ENCODE measurements at regions not wholly inside any gene's neighbourhood (a gene's known extent, or its start where the extent isn't known, plus 50 kb on each side); places are given as distances from the start of the nearest gene placed in this dataset.
A peak's percentile ranks its signal among the peaks of the same experiment; 100 is the strongest.

DNA sequence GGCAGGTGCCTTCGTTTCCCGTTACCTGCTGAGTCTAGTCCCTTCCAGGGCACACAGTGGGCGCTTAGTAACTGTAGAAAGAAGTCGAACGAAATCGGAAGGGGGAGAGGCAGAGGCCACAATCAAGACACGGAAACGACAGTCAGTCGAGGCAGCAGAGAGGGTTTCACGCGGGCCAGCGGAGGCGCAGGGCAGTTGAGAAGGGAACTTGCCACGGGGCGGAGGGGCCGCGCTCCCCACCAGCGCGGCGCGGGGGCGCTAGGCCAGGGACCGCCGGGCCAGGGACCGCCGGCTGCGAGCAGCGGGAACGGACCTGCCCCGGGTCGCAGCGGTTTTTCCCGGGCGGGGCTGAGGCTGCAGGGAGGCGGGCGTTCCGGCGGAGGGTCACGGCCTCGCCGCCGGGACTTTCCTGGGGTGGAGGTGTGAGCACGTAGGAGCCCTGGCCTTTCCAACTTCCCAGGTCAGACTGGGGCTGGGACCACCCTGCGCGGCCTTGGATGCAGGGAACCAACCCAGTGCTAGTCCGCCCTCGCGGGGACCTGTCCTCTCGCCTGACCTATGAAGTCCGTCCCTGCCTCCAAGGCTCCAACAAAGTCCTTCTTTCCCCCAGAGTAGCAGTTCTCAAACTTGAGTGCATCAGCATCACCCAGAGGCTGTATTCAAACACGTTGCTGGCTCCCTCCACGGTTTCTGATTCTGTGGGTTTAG, 150.1 kb upstream of the FGGY start:
- DNase-seq (ENCODE audit: low read depth), result peak; percentile 67

- no peak for DNase-seq (ENCODE audit: low read depth)
Observed at GRCh38 chr1:59149435-59149834, 147.5 kb upstream of the FGGY start.

GRCh38 chr1:59150577-59151386, 146.1 kb upstream of the FGGY start:
- DNase-seq (ENCODE audit: low read depth), result peak; percentile 100

DNA sequence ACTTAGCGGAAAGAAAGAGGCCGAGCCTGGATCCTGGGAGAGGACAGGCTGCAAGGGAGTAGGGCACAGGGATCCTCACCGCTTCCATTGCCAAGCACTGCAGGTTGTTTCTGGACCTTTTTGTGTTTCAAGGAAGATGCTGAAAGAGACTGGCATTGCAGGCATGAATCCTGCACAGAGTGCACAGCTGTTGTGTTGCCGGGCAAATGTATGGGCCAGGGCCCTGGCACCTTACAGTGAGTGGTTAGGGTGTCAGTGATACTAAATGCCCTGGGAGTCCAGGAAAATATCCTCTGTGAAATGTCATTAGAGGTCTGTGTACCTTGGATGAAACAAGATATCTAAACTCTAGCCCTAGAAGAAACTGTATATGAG, 145.5 kb upstream of the FGGY start:
- DNase-seq (ENCODE audit: low read depth), result no peak

DNA sequence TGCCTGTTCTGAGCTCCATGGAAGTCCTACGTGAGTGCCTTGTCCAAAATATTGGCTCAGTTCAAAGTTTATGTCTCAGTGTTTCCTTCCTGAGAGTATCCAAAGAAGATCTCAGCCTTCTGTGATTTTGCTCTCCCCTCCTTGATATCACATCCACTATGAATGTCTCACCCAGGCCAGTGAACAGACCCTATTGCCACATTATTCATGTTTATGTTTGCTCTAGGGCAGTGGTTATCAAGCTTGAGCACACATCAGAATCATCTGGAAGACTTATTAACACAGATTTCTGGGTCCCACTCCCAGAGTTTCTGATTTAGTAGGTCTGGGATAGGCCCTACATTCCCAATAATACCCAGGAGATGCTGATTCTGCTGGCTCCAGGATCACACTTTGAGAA, 145.0 kb upstream of the FGGY start:
- DNase-seq (ENCODE audit: low read depth), result peak; percentile 53

DNA sequence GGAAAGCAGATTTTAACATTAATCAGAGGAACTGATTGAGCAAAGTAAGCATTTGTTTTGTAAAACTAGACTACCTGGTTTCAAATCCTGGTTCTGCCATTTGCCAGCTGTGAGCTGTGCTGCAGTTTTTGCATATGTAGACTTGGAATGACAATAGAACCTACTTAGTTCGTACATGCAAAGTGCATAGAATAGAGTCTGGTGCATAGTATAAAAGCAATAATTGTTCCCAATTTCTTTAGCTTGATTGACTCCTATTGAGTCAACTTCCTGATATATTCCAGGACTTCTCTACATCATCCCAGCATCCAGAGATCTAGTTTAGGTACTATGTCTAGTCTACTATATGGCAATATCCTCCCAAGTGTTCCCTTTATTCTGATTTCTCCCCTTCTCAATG, 144.4 kb upstream of the FGGY start:
- no peak for DNase-seq (ENCODE audit: low read depth)

GRCh38 chr1:59154401-59154800, 142.5 kb upstream of the FGGY start:
- no peak for DNase-seq (ENCODE audit: low read depth)

- DNase-seq (ENCODE audit: low read depth), result no peak
Observed at GRCh38 chr1:59155351-59155750, 141.5 kb upstream of the FGGY start.

DNA sequence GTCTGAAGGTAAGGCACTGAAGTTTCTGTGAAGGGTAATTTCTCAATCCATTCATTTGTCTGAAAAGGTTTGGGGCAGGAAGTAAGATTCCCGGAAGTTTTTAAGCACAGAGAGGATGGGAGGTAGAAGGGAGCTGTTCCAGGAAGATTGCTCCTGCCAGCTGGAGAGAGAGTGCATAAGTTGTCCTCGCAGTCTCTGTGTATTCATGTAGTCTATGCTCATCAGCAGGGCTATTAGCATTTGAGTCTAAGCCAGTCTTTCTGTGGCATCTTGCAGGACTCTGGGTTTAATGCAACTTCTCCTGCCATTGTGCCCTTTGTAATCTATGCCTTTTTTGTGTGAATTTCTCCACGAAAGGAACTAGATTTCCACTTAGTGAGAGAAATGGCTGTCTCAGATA, 140.8 kb upstream of the FGGY start:
- no peak for DNase-seq (ENCODE audit: low read depth)

DNA sequence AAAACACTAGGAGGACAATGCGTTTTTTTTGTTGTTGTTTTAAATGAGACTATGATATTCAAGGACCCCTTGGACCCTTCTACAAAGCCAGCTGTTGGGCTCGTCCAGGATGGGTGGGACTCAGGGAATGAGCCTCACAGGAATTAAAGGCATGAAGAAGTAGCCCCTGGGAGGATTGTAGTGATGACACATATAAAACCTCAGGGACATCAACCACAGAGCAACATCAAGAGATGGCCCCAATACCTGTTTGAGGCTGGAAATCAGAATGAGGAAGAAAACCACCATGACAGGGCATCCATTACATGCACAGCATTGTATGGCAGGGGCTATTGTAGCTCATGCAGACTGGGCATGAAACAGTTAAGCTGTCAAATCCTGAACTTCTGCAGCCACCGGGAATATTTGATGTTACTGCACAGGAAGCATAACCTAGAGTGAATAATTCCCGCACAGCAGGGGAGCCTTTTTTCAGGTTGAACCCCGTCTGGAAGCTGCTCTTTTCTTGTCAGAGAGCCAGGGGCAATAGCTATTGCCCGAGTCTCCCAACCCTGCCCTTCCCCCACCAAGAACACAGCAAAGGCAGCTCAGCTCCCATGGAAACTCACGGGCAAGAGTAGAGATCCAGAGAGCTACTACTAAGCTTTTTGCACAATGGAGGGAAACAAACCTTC, 140.2 kb upstream of the FGGY start:
- peak; percentile 72 for DNase-seq (ENCODE audit: low read depth)

DNA sequence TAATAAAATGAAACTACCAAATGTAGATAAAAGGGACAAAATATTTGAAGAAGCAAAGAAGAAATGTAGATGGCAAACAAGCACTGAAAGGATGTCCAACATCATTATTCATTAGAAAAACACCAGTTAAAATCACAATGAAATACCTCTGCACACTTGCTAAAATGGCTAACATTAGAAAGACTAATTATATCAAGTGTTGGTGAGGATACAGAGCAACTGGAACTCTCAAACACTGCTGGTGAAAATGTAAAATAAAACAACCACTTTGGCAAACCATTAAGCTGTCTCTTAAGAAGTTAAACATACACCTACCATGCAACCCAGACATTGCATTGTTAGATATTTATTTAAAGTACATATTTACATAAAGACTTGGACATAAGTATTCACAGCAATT, 138.6 kb upstream of the FGGY start:
- no peak for DNase-seq (ENCODE audit: low read depth)

DNA sequence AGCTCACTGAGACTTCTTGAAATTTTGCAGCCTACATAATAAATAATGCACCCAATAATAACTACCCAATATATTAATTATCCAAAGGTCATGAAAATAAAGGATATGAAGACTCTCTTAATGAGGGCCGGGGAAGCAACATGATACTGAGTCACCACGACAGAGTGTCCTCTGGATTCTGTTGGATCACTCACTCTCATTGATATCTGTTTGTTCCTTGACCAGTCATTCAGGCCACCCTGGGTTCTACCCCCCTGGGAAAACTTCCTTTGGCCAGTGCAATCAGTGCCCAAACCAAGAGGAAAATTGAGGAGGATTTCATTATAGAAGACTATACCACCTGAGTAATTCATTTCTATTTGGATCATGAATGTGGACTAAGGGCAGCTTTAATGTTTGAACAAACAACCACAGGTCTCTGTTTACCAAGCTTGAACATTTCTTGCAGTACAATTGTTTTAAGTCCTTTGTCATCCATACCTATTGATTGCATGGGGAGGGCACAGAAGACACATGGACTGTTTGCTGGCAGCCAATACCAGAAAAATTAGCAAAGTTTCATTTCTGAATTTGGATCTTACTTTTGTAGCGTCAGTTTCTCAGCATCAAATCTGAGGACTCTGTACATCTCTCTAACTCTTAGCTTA, 137.2 kb upstream of the FGGY start:
- no peak for DNase-seq (ENCODE audit: low read depth)

DNA sequence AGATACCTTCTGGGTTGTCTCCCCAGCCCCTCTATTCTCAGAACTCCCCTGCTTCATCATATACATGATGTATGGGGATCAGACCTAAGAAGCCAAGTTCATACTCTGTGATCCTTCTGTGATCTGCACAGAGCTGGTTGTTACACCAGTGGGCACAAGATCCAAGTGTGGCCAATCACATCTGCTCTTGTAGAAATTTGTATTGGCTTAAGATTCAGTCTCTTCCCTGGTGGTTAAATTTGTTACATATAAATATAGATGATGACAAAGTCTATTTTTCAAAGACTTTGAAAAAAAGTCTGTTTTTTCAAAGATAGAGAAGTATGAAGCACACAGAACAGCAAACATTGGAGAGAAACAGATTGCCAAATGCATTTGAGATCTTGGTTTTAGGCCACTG, 135.8 kb upstream of the FGGY start:
- no peak for DNase-seq (ENCODE audit: low read depth)

GRCh38 chr1:59162665-59163064, 134.2 kb upstream of the FGGY start:
- DNase-seq (ENCODE audit: low read depth), result no peak

DNA sequence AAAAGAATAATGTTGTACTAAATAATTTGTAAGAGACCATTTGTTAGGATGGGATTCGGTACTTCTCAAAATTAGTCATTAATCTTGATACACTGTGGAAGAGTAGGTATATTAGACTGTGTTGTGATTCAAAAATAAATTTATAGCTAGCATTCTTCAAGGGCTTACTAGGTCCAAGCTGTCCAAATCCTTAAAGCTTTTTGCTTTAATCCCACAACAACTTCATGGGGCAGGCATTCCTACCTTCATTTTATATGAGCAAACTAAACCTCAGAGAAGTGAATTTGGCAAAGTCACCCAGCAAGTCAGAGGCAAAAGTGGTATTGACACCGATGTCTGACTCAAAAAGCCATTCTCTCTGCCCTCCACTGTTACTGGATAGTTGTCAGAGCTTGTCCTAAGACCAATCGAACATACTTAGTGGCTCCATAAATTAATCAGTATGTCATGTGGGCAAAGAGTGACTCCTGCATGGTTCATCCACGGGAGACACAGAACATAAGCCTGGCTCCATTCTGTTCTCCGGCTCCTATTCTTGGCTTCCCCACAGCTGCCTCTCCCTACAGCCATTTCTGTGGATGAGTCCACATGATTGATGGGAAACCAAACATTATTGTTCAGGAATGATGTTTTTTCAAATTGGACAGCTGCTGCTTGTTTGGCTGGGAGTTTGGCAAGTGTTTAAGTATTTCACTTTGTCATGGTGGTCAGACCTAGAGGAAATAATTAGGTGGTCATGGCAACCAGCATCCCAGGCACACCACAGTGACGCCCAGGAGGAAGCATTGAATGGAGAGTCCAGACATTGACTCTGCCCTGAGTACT, 133.4 kb upstream of the FGGY start:
- peak; percentile 50 for DNase-seq (ENCODE audit: low read depth)

DNA sequence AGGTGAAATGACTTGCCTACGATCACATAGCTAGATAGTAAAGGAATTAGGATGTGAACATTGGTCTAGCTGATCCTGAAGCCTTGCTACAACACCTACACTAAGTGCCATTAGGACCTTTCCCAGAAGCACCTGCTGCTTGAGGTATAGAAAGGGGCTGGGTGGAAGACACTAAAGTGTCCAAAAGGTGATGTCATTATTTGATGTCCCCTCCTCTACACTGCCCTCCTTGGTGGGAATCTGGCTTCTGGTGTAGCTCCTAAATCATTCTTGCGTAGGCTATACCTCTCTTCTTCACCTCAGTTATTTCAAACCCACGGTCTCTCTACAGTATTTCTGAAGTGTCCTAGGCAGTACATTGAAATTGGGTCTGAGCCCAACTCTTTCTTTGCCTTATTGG, 132.5 kb upstream of the FGGY start:
- no peak for DNase-seq (ENCODE audit: low read depth)

DNA sequence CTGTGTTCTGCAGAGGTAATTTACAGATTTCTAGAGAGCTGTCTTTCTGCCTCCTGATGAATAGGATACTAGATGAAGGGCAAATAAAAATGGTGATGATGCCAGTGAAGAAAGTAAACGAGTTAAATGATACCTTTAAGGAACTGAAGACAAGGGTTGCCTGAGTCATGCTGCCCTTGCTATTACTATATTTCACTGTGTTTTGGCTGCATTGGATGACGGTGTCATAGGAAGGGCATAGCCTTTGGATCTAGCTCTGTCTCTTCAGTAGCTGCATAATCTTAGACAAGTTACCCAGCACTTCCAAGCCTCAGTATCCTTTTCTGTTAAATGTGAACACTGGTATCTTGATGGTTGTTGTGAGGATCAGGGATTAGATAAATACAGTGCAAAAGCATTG, 131.5 kb upstream of the FGGY start:
- DNase-seq (ENCODE audit: low read depth), result no peak

DNA sequence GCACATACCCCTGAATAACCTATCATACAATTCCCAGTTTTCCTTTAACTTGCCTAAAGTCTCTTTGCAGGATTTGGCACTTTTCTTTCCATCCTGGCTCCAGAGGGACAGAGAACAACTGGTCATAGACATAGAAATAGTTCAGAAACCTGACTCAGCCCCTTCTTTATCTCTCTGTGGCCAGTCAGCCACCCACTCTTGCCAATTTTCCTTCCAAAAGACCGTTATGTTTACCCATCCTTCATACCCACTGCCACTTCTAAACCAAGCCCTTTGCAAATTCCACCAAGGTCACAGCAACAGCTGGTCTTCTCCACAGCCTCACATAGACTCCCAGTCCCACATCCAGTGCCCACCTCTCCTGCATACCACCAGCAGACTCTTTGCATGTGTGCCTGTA, 127.2 kb upstream of the FGGY start:
- DNase-seq (ENCODE audit: low read depth), result no peak

GRCh38 chr1:59170659-59171058, 126.2 kb upstream of the FGGY start:
- DNase-seq (ENCODE audit: low read depth), result no peak

DNA sequence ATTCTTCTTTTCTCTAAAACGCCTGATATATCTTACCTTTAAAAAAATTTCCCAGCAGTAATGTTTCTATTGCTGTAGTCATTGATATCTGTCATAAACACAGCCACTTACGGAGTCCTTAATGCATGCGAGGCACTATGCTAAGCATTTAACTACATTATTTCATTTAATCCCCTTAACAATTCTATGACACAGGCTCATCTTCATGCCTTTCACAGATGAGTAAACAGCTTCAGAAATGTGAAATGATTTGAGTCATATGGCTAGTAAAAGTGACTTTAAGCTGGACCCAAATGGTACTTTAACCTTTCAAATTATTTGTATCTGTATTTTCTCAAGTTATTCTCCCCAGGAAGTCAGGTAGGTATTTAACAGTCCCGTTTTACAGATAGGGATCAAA, 125.1 kb upstream of the FGGY start:
- peak; percentile 45 for DNase-seq (ENCODE audit: low read depth)

- DNase-seq (ENCODE audit: low read depth), result no peak
Observed at GRCh38 chr1:59172693-59173092, 124.2 kb upstream of the FGGY start.

- DNase-seq (ENCODE audit: low read depth), result peak; percentile 92
Observed at GRCh38 chr1:59173721-59174120, 123.2 kb upstream of the FGGY start.

All from ELR (cell line).